ENCODE measurements at regions not wholly inside any gene's neighbourhood (a gene's known extent, or its start where the extent isn't known, plus 50 kb on each side); places are given as distances from the start of the nearest gene placed in this dataset.

DNA sequence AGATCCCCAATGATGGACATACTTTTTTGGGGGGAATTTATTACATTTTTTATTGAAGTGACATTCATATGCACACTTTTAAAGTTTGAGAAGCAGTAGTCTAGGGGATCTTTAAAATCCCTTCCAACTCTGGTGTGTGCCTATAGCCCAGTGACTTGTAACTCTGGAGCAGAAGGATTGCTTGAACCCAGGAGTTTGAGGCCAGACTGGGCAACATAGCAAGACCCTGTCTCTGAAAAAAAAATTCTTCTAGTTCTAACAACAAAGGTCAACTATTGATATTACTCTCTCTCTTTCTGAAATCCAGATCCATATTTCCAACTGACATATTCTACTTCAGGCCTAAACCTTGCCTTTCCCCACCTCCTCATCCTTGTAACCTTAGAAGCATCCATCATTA lies 148.2 kb upstream of the SPRY4 start:
- TF ChIP-seq POLR2A (IDR thresholded peaks at IDR 0.05; ENCODE audit: low read length) (no peak), GATA1 (IDR thresholded peaks at IDR 0.05; ENCODE audit: low read depth, low read length) (no peak)

All from erythroblast (primary cell).